Activated CD4-positive, CD25-positive, alpha-beta regulatory T cell treated with anti-CD3 and anti-CD28 coated beads, Interleukin-2, amount 50 U/mL, for 24 hours (primary cell): ENCODE measurements at regions not wholly inside any gene's neighbourhood (a gene's known extent, or its start where the extent isn't known, plus 50 kb on each side); places are given as distances from the start of the nearest gene placed in this dataset.
"Not testable (repeated sequence)": the region's sequence is repeated elsewhere in the genome, so short reads cannot be mapped to it uniquely, and the experiment has no call there.

Source experiments
- ATAC-seq, 2 donors: fragments of 150-1000 bp; cut with Tn5 transposase; one replicate each; pipeline ENCODE4 v1.10.0; 2021; ENCODE audit warnings: mild to moderate bottlenecking in 1 of 2, moderate library complexity in 1 of 2

DNA sequence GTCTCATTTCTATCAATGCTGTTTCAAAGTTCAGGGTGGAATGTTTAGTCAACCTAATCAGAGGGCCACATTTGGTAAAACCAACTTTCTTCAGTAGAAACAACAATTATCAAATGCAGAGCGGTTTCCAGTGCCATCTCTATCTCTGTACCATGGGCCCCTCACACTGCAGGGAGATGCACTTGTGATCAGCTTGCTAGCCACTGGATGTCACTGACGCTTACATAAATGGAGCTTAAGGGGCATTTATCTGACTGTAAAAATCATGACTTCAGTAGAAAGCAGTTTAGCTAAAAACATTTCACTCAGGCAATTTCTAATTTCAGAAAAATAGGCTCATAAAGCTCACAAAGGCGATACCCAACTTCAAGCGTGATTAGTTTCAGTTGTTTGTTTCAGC is 678.0 kb downstream of the ZEB2 start:
- no peak for ATAC-seq

DNA sequence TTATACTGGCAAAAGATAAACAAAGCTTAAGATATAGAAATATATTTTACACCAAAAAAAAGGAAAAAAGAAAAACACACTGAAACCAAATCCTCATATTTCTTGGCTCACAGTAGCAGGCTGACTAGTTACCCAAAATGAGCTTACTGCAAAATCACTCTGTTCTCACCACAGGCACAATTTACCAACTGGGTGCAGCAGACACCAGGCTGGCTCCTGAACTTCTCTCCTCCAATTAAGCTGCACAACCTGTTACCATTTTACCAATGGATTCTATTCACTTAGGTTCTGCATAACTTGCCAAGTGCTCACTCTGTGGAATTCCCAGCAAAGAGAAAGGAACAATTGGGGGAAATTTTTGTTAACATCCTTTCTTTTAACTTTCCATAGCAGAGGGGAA is 679.3 kb downstream of the ZEB2 start:
- no peak for ATAC-seq

GRCh38 chr2:143840194-143840593 is 679.7 kb downstream of the ZEB2 start:
- no peak for ATAC-seq

DNA sequence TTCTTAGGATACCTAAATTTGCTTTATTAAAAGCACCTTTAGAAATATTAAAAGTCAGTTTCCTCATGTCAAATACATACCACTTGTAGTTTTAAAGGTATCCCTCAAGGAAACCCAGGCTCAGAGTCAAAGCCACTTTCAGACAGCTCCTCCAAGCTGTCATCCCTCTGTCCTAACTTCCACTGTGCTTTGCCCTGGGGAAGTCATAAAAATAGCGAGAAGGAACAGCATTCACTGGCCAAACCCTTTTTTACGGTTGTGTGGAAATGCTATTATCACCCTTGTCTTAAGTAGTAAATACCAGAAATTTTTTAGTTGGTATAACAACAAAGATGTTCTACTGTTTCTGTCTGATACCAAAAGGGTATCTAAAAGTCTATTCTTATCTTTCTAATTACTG is 680.5 kb downstream of the ZEB2 start:
- no peak for ATAC-seq

GRCh38 chr2:143837055-143837454 is 682.9 kb downstream of the ZEB2 start:
- not testable (repeated sequence) for ATAC-seq

DNA sequence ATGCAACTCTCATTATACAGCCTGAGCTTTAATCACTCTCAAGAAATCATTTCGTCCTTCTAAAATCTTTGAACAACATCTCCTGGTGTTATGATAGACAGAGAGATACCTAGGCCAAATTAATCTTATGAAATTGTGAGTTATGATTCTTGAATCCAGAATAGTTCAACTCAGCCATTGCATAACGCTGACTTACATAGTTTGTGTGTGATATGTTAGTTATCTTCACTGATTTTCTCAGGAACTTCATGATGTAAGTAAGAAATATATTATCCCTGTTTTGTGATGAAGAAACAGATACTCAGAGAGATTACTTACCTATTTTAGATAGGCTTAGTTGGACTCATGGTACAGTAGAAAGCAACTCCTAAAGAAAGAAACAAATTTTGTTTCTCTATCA is 684.4 kb downstream of the ZEB2 start:
- ATAC-seq: no peak

DNA sequence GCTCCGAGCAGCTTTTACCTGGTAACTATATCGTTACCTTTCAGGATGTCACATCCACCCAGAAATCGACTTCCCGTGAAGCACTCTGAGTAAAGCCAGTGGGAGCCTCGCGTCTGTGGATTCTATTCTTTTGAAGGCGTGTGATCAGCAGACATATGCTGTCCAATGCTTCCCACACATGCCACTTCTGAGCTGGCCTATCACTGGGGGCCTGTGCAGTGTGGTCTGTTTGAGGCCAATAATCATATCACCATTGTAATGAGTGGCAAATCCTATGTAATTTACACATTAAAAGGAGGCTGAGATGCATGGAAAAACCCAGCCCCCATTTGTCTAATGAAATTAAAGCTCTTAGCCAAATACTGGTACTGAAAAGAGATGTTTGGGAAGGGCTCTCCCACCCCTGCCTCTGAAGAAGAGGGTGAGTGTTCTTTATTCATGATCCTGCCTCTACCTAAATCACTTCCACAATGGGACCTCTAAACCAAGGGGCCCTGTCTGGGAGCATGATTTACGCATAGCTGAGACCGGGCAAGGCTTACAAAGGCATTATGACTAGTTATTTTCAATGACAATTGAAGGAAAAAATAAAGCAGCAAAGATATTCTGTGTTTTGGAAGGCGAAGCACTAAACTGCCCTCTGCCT is 686.8 kb downstream of the ZEB2 start:
- ATAC-seq: no peak

GRCh38 chr2:143830476-143830875 is 689.4 kb downstream of the ZEB2 start:
- ATAC-seq: no peak

DNA sequence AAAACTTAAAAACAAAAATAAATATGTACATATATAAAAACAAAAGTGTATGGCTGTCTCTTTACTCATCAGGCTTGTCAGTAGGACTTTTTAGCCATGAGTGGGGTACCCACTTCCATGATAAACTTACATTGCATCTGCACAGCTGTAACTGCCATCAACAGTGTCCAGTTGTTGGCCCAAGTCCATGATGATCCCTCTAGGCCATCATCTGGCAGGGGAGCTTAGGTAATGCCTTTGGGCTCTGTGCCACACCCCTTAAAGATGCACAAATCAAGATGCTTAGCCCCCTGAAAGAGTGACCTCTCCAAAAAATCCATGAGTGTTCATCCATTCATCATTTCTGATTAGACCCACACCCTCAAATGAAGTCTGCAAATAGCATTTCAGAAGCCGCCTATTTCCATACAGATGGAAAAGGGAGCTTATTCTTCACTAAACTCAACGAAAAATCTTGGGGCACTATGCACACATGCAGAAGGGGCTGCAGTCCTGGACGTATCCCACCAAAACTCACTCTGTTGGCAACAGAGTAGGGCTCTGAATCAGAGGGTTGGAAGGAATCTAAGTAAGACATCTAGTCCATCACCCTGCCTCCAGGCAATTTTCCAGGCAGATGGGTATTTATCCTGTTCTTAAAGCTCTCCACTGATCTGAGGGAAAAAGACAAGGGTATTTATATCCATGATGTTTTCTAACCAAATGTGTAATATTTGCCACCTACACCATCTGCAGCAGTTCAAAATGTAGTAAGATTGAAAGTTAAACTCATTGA is 691.0 kb downstream of the ZEB2 start:
- ATAC-seq: no peak

- ATAC-seq: no peak
These were observed 695.1 kb downstream of the ZEB2 start for GRCh38 chr2:143824791-143825190.

DNA sequence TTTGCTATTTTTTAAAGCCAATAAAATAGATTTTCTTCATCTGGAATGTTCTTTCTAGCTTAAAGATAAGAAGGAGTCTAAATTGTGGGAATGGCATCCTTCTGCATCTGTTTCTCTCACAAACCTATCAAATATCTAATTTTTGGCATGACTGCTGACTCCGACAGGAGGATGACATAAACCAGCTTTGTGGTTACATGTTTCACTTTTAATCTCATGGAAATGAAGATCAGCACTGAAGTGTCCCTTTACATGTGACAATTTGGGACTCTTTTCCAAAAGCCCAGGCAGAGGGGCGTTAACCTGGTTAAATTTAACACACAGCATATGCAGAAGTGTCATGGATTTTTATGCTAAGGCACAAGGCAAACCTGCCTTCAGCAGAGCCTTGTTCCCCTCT is 694.7 kb downstream of the ARHGAP15 start:
- ATAC-seq: no peak

GRCh38 chr2:143823296-143823695 is 694.1 kb downstream of the ARHGAP15 start:
- no peak for ATAC-seq

- no peak for ATAC-seq
These were observed 693.5 kb downstream of the ARHGAP15 start for GRCh38 chr2:143822736-143823135.

- no peak for ATAC-seq
These were observed 690.5 kb downstream of the ARHGAP15 start for GRCh38 chr2:143819764-143820163.

DNA sequence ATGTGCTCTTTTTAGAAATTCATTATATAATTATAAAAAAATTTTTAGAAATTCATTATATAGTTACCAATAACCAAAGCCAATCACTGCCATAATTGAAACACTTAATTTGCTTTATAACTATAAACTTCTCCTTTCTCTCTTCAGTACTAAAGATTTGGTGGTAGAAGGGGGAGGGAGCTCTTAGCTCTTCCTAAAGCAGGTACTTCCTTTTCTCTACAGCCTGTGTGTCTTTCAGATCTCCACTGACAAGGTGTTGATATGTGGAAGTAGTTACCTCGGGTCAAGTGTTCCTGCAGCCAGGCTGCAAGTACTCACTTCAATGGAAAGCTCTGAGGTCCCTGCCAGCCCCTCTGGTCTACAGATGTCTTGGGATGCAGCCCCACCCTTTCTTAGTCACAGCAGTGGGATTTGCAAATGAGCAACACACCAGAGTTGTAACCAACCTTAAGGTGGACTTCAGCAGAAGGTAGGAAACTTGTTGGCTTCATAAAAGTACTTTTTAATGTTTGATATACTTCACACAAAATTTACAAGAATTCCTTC is 690.0 kb downstream of the ARHGAP15 start:
- no peak for ATAC-seq
